ENCODE measurements at regions not wholly inside any gene's neighbourhood (a gene's known extent, or its start where the extent isn't known, plus 50 kb on each side); places are given as distances from the start of the nearest gene placed in this dataset.

DNA sequence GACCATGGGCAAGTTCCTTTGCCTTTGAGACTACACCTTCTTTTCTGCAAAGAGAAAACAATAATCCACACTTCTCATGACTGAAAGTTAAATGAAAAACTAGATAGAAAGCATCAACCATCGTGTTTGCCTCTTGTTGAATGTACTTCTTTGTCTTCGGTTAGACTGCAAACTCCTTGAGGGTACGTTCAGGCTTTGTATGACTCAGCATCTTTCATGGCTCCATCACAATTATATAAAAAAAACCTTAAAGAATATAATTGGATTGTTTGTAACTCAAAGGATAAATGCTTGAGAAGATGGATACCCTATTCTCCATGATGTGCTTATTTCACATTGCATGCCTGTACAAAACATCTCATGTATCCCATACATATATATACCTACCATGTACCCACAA lies 439.2 kb downstream of the MAFB start:
- no peak for DNase-seq
- H3K27me3 Mint-ChIP-seq, result no peaks in the 10 kb centered on the region

DNA sequence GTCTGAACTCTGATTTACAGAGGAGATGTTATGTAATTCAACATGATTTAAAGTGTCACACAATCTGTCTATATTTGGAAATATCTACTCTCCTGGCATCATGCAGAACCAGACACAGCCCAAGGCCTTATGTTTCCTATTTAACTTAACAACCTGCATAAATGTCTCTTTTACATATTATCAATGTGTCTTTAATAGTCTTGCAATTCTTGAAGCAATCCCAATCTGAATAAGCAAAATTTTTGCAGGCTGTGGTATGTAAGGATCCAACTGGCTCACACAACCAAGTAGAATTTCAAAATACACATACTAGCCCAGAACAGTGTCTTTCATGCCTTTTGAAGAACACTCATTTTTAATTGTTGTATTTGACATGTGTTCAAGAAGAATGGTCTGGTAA lies 443.2 kb downstream of the MAFB start:
- no peak overlapping the region for H3K4me3 ChIP-seq (ENCODE audit: low read depth, low read length)
- H3K9me3 ChIP-seq (ENCODE audit: control insufficient read depth in 2 of 2, low read length in 2 of 2), result no peaks in the 10 kb centered on the region
- H3K36me3 ChIP-seq (ENCODE audit: control insufficient read depth, insufficient read depth, low read length), result no peaks in the 10 kb centered on the region
- Mint-ChIP-seq H3K4me1 (no peaks in the 10 kb centered on the region), H3K36me3 (no peaks in the 10 kb centered on the region), H3K9me3 (peaks cover 0 to 5% (median 2%) of the 10 kb centered on the region in 7 donors), H3K4me3 (no peak overlapping the region), H3K27ac (no peak overlapping the region), H3K27me3 (no peaks in the 10 kb centered on the region)
- no peak overlapping the region for H3K27ac ChIP-seq (ENCODE audit: insufficient read depth, low read length, poor library complexity, severe bottlenecking)
- H3K4me1 ChIP-seq (ENCODE audit: control insufficient read depth, insufficient read depth, low read length, poor library complexity, severe bottlenecking), result no peaks in the 10 kb centered on the region
- ATAC-seq (ENCODE audit: low read depth in 2 of 2) (no peak), DNase-seq (no peak)
- H3K27me3 ChIP-seq (ENCODE audit: control insufficient read depth, insufficient read depth, low read length), result no peaks in the 10 kb centered on the region

More for the DNA sequence above, 439.2 kb downstream of the MAFB start:
- no peaks in the 10 kb centered on the region for H3K9me3 ChIP-seq (ENCODE audit: control insufficient read depth in 2 of 2, low read length in 2 of 2)
- Mint-ChIP-seq H3K36me3 (no peaks in the 10 kb centered on the region), H3K4me1 (no peaks in the 10 kb centered on the region), H3K4me3 (no peak overlapping the region), H3K27ac (no peak overlapping the region), H3K9me3 (peaks cover 0 to 8% (median 1%) of the 10 kb centered on the region in 7 donors)
- no peaks in the 10 kb centered on the region for H3K27me3 ChIP-seq (ENCODE audit: control insufficient read depth, insufficient read depth, low read length)
- no peaks in the 10 kb centered on the region for H3K36me3 ChIP-seq (ENCODE audit: control insufficient read depth, insufficient read depth, low read length)
- H3K4me3 ChIP-seq (ENCODE audit: low read depth, low read length), result no peak overlapping the region
- no peak overlapping the region for H3K27ac ChIP-seq (ENCODE audit: insufficient read depth, low read length, poor library complexity, severe bottlenecking)
- ATAC-seq (ENCODE audit: low read depth in 2 of 2), result no peak
- H3K4me1 ChIP-seq (ENCODE audit: control insufficient read depth, insufficient read depth, low read length, poor library complexity, severe bottlenecking), result no peaks in the 10 kb centered on the region

DNA sequence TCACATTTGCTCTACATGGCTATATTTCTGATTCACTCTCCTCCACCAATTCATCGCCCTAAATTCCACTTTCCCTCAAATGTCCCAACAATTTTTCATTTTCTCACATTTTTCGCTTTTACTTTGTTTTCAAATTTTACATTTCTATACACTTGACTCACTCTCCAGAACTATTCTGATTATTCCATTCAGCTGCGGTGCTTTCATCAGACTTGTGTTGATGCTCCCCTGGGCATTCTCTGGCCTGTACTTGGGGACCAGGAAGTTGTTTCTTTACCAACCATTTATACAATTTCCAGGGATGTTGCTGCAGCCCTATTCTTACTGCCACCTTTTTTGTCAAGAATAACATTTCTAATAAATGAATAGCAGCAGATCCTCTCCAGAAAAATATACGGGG lies 444.8 kb downstream of the MAFB start:
- Mint-ChIP-seq H3K9me3 (peaks cover 0 to 5% (median 0%) of the 10 kb centered on the region in 7 donors), H3K27ac (no peak overlapping the region), H3K27me3 (no peaks in the 10 kb centered on the region), H3K4me3 (no peak overlapping the region), H3K4me1 (no peaks in the 10 kb centered on the region), H3K36me3 (no peaks in the 10 kb centered on the region)
- ATAC-seq (ENCODE audit: low read depth in 2 of 2) (no peak), DNase-seq (no peak)
- Histone ChIP-seq H3K4me1 (ENCODE audit: control insufficient read depth, insufficient read depth, low read length, poor library complexity, severe bottlenecking) (no peaks in the 10 kb centered on the region), H3K27me3 (ENCODE audit: control insufficient read depth, insufficient read depth, low read length) (no peaks in the 10 kb centered on the region), H3K9me3 (ENCODE audit: control insufficient read depth in 2 of 2, low read length in 2 of 2) (no peaks in the 10 kb centered on the region), H3K27ac (ENCODE audit: insufficient read depth, low read length, poor library complexity, severe bottlenecking) (no peak overlapping the region), H3K4me3 (ENCODE audit: low read depth, low read length) (no peak overlapping the region), H3K36me3 (ENCODE audit: control insufficient read depth, insufficient read depth, low read length) (no peaks in the 10 kb centered on the region)

DNA sequence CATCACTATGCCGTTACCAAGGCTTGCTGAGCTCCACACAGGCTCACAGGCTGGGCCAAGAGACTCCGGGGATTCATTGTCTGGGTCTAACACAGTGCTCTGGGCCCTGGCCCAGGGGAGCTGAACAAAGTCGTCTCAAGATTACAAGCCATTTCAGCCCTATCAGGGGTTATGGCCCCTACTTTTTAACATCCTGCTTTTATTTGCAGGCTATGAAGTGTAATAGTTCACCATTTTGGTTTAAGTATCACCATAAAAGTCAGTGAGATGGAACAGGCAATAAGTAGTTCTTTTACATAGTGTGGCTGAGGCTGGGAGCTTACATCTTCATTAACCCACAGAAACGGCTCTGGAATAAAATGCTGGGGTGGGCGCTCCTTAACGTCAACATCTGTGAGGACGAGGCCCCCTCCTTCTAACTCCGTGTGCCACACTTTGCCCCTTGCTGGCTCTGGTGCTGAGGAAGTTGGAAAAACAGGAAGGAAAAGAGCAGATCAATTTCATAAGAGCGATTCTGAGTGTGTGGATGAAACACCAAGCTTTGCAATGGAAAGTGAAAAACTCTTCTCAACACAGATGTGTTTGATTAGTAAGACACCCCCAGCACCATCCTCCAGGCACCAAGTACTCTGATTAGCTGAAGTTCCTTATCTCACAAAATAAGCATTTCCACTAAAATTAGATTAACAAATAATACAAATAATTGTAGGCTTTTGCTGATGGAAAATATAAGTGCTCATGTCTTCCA lies 447.3 kb downstream of the MAFB start:
- no peak overlapping the region for H3K27ac ChIP-seq (ENCODE audit: insufficient read depth, low read length, poor library complexity, severe bottlenecking)
- DNase-seq (no peak), ATAC-seq (ENCODE audit: low read depth in 2 of 2) (no peak)
- Mint-ChIP-seq H3K27me3 (no peaks in the 10 kb centered on the region), H3K4me1 (no peaks in the 10 kb centered on the region), H3K9me3 (peaks cover 0 to 4% (median 0%) of the 10 kb centered on the region in 7 donors), H3K36me3 (no peaks in the 10 kb centered on the region), H3K27ac (no peak overlapping the region), H3K4me3 (no peak overlapping the region)
- no peaks in the 10 kb centered on the region for H3K27me3 ChIP-seq (ENCODE audit: control insufficient read depth, insufficient read depth, low read length)
- H3K4me1 ChIP-seq (ENCODE audit: control insufficient read depth, insufficient read depth, low read length, poor library complexity, severe bottlenecking), result no peaks in the 10 kb centered on the region
- H3K4me3 ChIP-seq (ENCODE audit: low read depth, low read length), result no peak overlapping the region
- H3K9me3 ChIP-seq (ENCODE audit: control insufficient read depth in 2 of 2, low read length in 2 of 2), result no peaks in the 10 kb centered on the region
- no peaks in the 10 kb centered on the region for H3K36me3 ChIP-seq (ENCODE audit: control insufficient read depth, insufficient read depth, low read length)

DNA sequence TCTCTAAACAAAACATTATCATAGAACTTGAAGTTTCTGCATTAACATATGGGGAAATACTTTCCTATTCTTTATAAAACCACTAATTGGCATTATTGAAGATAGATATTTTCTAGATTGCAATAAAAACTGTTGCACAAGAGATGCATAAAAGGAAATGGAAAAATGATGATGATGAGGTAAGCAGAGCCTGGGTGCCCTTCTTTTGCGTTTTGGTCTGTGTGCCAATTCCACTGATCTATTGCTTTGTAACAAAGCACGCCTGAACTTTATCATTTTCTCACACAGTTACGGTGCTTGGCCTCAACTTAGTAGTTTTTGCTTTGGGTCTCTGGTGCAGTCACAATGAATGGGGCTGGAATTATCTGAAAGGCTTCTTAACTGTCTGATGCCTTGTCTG lies 450.5 kb downstream of the MAFB start:
- no peaks in the 10 kb centered on the region for H3K36me3 Mint-ChIP-seq
- H3K27me3 Mint-ChIP-seq, result peaks cover 8% of the 10 kb centered on the region
- no peaks in the 10 kb centered on the region for H3K27me3 ChIP-seq (ENCODE audit: control insufficient read depth, insufficient read depth, low read length)
- no peak overlapping the region for H3K4me3 Mint-ChIP-seq
- ATAC-seq (ENCODE audit: low read depth in 2 of 2), result no peak
- peaks cover 0 to 3% (median 0%) of the 10 kb centered on the region in 7 donors for H3K9me3 Mint-ChIP-seq
- H3K27ac ChIP-seq (ENCODE audit: insufficient read depth, low read length, poor library complexity, severe bottlenecking), result no peak overlapping the region
- DNase-seq, result no peak
- no peak overlapping the region for H3K27ac Mint-ChIP-seq
- no peaks in the 10 kb centered on the region for H3K4me1 ChIP-seq (ENCODE audit: control insufficient read depth, insufficient read depth, low read length, poor library complexity, severe bottlenecking)
- H3K9me3 ChIP-seq (ENCODE audit: control insufficient read depth in 2 of 2, low read length in 2 of 2), result no peaks in the 10 kb centered on the region
- H3K4me3 ChIP-seq (ENCODE audit: low read depth, low read length), result no peak overlapping the region
- H3K4me1 Mint-ChIP-seq, result no peaks in the 10 kb centered on the region
- no peaks in the 10 kb centered on the region for H3K36me3 ChIP-seq (ENCODE audit: control insufficient read depth, insufficient read depth, low read length)

DNA sequence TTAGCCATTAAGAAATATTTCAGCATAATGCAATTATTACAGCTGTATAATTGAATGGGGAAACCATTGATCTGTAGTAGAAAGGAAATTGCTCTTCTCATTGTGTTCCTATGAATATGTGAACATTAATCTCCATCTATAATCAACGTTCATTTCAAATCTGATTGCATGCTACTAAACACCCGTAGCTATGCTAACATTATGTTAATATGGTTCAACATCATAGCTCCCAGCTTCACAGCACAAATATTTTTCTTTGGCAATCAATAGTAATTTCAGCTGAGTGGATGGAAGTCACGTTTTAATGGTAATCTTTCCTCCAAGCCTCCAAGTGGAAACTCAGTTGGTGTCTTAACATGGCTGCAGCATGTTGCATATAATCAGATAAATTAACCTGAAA lies 454.4 kb downstream of the MAFB start:
- H3K36me3 ChIP-seq (ENCODE audit: control insufficient read depth, insufficient read depth, low read length), result no peaks in the 10 kb centered on the region
- H3K27me3 ChIP-seq (ENCODE audit: control insufficient read depth, insufficient read depth, low read length), result no peaks in the 10 kb centered on the region
- no peaks in the 10 kb centered on the region for H3K4me1 Mint-ChIP-seq
- no peaks in the 10 kb centered on the region for H3K9me3 ChIP-seq (ENCODE audit: control insufficient read depth in 2 of 2, low read length in 2 of 2)
- H3K27me3 Mint-ChIP-seq, result peaks cover 8% of the 10 kb centered on the region
- H3K36me3 Mint-ChIP-seq, result no peaks in the 10 kb centered on the region
- no peak overlapping the region for H3K4me3 ChIP-seq (ENCODE audit: low read depth, low read length)
- H3K27ac ChIP-seq (ENCODE audit: insufficient read depth, low read length, poor library complexity, severe bottlenecking), result no peak overlapping the region
- no peak for ATAC-seq (ENCODE audit: low read depth in 2 of 2)
- H3K27ac Mint-ChIP-seq, result no peak overlapping the region
- no peaks in the 10 kb centered on the region for H3K4me1 ChIP-seq (ENCODE audit: control insufficient read depth, insufficient read depth, low read length, poor library complexity, severe bottlenecking)
- peaks cover 0 to 4% (median 0%) of the 10 kb centered on the region in 7 donors for H3K9me3 Mint-ChIP-seq
- no peak for DNase-seq
- no peak overlapping the region for H3K4me3 Mint-ChIP-seq

DNA sequence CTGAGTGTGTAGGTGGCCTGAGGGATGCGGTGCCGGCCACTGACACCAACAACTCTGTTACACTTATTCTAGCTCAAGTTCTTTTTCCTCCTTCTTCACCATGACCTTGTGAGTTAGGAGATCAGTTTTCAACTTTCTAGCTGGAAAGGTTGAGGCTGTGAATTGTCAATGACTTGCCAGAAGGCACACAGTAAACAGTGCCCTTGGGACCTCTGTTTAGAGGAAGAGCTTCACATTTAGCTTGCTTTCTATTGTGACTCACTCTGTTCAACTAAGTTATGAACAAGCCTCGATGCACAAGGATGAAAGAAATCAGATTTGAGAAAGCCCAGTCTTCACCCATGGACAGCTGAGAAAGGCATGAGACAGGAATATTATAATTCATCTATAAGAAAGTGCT lies 455.6 kb downstream of the MAFB start:
- peaks cover 8% of the 10 kb centered on the region for H3K27me3 Mint-ChIP-seq
- no peaks in the 10 kb centered on the region for H3K27me3 ChIP-seq (ENCODE audit: control insufficient read depth, insufficient read depth, low read length)
- no peaks in the 10 kb centered on the region for H3K9me3 ChIP-seq (ENCODE audit: control insufficient read depth in 2 of 2, low read length in 2 of 2)
- H3K27ac ChIP-seq (ENCODE audit: insufficient read depth, low read length, poor library complexity, severe bottlenecking), result no peak overlapping the region
- H3K4me1 Mint-ChIP-seq, result no peaks in the 10 kb centered on the region
- no peak for DNase-seq
- H3K4me3 ChIP-seq (ENCODE audit: low read depth, low read length), result no peak overlapping the region
- H3K27ac Mint-ChIP-seq, result no peak overlapping the region
- no peaks in the 10 kb centered on the region for H3K36me3 Mint-ChIP-seq
- H3K9me3 Mint-ChIP-seq, result peaks cover 0 to 4% (median 0%) of the 10 kb centered on the region in 7 donors
- H3K36me3 ChIP-seq (ENCODE audit: control insufficient read depth, insufficient read depth, low read length), result no peaks in the 10 kb centered on the region
- H3K4me3 Mint-ChIP-seq, result no peak overlapping the region
- no peak for ATAC-seq (ENCODE audit: low read depth in 2 of 2)
- H3K4me1 ChIP-seq (ENCODE audit: control insufficient read depth, insufficient read depth, low read length, poor library complexity, severe bottlenecking), result no peaks in the 10 kb centered on the region

DNA sequence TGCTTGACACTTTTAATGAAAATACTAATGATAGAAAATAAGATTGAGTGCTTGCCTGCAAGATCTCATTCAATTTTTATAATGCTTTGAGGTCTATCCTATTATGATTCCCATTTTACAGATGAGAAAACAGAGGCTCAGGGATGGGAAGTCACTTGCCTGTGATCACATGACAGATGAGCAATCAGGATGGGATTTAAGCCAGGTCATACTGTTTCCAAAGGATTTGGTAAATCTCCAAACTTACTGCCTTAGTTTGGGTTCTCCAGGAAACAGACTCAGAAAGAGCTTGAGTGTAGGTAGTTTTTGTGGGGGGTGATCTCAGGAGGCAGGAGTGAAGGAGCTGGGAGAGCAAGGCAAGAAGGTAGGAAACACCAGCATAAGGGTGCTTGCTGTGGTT lies 456.3 kb downstream of the MAFB start:
- Histone ChIP-seq H3K27me3 (ENCODE audit: control insufficient read depth, insufficient read depth, low read length) (no peaks in the 10 kb centered on the region), H3K36me3 (ENCODE audit: control insufficient read depth, insufficient read depth, low read length) (no peaks in the 10 kb centered on the region), H3K4me3 (ENCODE audit: low read depth, low read length) (no peak overlapping the region), H3K4me1 (ENCODE audit: control insufficient read depth, insufficient read depth, low read length, poor library complexity, severe bottlenecking) (no peaks in the 10 kb centered on the region), H3K27ac (ENCODE audit: insufficient read depth, low read length, poor library complexity, severe bottlenecking) (no peak overlapping the region), H3K9me3 (ENCODE audit: control insufficient read depth in 2 of 2, low read length in 2 of 2) (no peaks in the 10 kb centered on the region)
- peaks cover 8% of the 10 kb centered on the region for H3K27me3 Mint-ChIP-seq
- no peaks in the 10 kb centered on the region for H3K4me1 Mint-ChIP-seq
- H3K27ac Mint-ChIP-seq, result no peak overlapping the region
- ATAC-seq (ENCODE audit: low read depth in 2 of 2) (no peak), DNase-seq (no peak)
- H3K4me3 Mint-ChIP-seq, result no peak overlapping the region
- no peaks in the 10 kb centered on the region for H3K36me3 Mint-ChIP-seq
- H3K9me3 Mint-ChIP-seq, result peaks cover 0 to 4% (median 0%) of the 10 kb centered on the region in 7 donors

Data from CD4-positive, CD25-positive, alpha-beta regulatory T cell (primary cell).